SHP77 treated with DMSO at 0.1 percent for 48 hours (cell line): ENCODE measurements at regions not wholly inside any gene's neighbourhood (a gene's known extent, or its start where the extent isn't known, plus 50 kb on each side); places are given as distances from the start of the nearest gene placed in this dataset.
A peak's percentile ranks its signal among the peaks of the same experiment; 100 is the strongest.

ENCODE experiments used
- DNase-seq: peaks from one replicate; lab custom pipeline; 2025; lab: John Stamatoyannopoulos, UW

GRCh38 chr20:21575981-21576740 is 62.3 kb upstream of the NKX2-2 start:
- no peak for DNase-seq

DNA sequence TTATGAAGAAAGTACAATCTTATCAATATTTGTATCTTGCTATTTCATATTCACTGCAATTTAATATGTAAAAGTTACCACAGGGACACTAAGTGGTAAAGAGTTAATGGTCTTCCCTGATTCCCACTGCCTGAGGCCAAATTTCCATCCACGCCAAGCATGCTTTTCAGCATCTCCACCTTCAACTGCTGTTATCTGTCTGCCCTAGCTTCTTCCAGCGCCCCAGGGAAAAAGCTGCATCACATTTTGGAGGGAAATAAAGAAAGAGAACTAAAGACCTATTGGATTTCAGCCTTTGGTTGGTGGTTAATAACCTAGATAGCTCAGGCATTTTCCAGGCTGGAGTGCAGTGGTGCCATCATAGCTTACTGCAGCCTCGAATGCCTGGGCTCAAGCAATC is 61.3 kb upstream of the NKX2-2 start:
- no peak for DNase-seq

DNA sequence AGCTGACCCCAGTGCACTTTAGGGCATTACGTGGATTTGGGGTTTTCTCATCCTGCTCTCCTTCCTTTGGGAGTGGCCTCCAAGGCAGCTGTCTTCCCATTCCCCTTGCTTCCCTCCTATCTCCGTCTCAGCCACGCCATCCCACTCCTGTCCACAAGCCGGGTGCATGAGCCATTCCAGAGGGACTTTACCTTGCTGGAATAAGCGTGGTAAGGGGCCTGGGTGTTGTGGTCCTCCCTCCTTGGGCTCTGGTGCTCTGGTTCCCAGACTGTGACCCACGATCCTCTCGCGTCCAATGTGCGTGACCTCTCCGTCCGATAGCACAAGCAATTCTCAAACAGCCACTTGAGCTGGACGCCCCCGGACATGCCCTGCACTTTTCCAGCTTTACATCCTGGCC is 60.6 kb upstream of the NKX2-2 start:
- DNase-seq, result no peak

DNA sequence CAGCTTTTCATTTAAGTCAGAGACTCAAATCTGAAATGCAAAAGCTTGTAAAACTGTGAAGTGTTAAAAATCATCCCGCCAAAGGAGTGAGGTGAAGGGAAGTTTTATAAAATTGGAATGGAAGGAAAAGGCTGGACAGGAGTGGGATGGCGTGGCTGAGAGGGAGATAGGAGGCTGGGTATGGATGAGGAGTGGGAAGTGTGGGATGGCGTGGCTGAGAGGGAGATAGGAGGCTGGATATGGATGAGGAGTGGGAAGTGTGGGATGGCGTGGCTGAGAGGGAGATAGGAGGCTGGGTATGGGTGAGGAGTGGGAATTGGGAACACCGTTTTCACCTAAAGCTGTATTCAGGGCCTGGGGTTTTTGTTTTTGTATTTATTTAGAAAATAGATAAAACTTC is 59.4 kb upstream of the NKX2-2 start:
- no peak for DNase-seq

DNA sequence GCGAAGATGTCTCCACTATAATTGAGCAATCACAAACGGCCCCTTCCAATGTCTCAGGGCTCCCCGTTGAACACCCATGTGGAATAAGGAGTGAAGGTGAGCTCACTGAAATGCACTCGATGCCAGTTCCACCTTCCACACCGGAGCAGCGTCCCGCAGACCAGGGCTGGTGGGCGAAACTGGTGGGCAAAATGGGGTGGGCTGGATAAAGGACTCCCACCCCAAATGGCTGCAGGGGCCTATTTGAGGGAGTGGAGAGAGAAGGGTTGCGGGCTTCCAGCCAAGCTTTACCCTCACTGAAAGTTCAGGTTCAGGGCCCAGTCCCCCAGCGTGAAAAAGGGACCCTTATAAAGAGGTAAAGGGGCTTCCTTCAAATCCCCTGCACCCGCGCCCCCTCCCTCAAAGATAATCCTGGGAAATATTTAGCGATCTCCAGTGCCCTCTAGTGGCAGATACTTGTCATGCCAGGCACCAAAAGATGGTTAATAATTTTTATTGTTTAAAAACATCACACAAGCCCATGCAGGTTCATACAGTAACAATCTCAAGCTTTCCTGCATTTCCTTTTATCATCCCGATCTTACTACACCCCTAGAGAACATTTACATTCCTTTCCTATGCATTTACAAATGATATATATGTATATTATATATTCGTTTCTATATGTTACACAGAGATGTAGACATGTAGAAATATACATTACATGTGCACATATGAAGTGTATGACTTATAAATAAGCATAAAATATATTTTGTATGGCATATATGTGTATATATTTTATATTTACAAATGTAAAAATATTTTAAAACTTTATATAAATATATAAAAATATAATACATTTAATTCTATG is 58.2 kb upstream of the NKX2-2 start:
- peak; percentile 31 for DNase-seq

GRCh38 chr20:21570285-21570992 is 56.6 kb upstream of the NKX2-2 start:
- no peak for DNase-seq

DNA sequence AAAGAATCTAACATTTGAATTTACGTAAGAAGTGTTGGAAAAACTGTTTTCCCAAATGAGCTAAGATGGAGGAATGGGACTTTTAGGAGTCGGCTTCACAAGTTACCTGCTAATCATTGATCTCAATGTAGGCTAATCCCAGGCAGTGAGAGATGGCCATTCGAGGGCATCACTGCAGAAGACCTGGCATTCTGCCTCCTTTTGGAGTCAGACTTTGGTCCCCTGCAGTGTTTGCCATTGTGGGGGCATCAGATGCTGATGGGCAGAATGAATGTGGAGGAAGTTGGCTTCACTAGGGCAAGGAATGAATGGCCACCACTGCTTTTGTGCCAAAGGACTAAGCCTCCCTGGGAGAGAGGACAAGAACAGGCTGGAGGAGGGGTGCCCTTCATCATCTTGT is 55.7 kb upstream of the NKX2-2 start:
- no peak for DNase-seq

DNA sequence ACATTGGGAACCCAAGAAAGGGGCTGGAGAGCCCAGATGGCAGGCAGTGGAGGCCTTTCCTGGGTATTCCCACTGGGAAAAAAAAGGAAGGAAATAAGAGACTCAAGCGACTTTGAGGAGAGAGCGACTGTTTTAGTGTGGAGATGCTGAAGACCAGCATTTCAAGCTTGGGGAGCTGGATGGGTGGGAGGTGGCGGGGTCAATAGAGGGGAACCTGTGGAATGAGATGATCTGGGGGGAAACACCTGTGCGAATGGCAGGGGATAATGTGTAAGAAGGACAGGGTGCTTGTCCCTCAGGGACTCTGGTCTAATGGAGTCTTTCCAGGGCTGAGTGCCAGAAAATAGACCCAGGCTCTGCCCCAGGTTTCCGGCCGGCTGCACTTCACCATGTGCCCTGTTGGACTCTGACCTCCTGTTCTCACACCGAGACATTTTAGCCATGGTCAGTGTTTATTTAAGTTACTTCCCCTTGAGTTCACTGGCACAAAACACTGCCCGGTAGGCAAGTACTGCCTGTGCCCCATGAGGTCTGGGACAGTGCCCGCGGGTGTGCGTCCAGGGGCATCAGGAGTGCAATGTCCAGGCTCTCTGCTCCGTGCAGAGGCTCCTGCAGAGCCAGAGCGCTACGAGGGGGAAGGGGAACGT is 50.4 kb upstream of the NKX2-2 start:
- DNase-seq, result no peak
